Stimulated activated CD8-positive, alpha-beta memory T cell treated with anti-CD3 and anti-CD28 coated beads, Interleukin-4, amount 100 ng/mL, for 48 hours (primary cell): ENCODE measurements at regions not wholly inside any gene's neighbourhood (a gene's known extent, or its start where the extent isn't known, plus 50 kb on each side); places are given as distances from the start of the nearest gene placed in this dataset.

ENCODE experiments used
- DNase-seq: peaks from one replicate; pipeline ENCODE4 v3.0.0-alpha.2; 2020

- DNase-seq, result no peak
Observed at GRCh38 chr2:133667968-133668367, 99.7 kb upstream of the NCKAP5 start.

DNA sequence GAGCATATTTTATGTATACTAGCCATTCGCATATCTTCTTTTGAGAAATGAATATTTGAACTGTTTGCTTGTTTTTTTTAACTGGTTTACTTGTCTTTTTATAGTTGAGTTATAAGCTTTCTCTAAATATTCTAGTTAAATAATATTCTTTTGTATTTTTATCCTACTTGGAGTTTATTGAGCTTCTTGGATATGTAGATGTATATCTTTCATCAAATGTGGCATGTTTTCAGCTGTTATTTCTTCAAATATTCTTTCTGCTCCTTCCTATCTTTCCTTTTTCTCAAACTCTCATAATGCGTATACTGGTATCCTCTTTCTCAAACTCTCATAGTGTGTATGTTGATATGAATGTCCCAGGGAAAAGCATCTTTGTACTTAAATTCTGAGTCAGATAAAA lies 100.3 kb upstream of the NCKAP5 start:
- no peak for DNase-seq

DNA sequence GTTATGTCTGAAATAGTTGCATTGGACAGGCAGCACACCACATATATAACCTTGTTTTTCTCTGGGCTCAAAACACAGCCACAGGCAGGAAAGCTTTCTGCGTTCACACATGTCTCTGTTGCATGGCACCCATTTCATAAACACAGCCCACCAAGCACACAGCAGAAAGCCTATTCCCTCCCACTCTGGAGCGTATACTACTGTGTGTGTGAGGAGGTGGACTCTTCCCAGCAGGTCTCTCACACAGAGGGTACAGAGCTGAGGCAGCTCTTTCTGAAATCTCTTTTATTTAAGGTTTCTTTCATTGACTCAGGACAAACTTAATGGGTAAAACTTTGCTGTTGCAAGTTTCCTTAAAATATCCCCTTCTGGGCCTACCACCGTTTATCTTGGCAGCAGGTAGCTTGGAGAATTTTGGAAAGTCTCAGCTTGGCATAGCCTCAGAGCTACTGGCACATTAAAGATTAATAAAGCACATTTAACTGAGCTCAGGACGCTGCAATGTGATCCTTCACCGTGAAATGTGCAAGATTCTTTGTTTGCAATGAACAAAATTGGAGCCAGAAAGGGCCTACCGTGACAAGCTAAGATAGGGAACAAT lies 105.1 kb upstream of the NCKAP5 start:
- no peak for DNase-seq

DNA sequence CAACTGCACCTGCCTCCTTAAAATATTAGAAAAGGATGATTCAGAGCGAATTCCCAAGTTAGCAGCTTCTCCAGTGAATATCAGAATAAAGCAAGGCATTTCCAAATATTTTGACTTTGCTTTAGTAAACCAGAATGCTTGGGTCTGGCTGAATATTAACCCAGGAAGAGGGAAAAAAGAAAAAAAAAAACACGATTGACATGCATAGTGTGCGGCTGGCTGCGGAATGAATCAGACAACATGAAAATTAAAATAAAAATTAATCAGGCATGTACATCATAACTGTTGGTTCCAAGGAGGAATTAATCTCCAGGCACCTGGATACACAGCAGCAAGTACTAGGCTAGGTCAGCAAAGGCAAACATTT lies 105.8 kb upstream of the NCKAP5 start:
- DNase-seq, result no peak

GRCh38 chr2:133674433-133675331 lies 106.4 kb upstream of the NCKAP5 start:
- DNase-seq, result no peak

DNA sequence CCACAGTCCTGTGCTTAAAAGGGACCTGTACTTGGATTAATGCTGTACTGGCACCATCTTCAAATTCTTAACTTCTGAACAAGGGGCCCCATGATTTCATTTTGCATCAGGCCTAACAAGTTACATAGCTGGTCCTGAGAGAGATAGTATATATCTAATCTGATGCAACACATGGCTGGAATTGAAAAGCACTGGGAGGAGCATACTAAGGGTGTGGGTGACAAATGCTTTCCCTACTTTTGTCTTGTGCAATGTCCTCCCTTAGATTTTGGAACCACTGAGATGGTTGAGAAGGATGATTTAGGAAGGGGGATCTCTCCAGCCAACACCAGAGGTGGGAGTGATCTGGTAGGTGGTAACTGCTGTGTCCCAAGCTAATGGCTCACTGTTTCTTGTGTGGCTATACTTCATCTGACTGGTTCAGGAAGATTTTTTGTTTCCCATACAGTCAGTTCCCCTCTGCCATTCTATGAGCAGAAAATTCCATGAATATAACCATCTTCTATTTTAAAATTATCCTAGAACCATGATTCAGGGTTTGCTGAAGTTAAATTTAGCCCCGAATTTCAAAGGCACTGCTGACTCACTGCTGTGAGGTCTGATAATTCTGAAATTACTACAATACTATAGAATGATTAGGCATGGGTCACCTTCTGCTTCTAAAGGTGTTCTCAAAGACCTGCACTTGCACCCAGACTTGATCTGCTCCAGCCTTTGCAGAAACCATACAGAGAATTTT lies 108.3 kb upstream of the NCKAP5 start:
- no peak for DNase-seq

- no peak for DNase-seq
Observed at GRCh38 chr2:133680343-133681049, 112.2 kb upstream of the NCKAP5 start.

- no peak for DNase-seq
Observed at GRCh38 chr2:133682347-133682746, 114.1 kb upstream of the NCKAP5 start.

DNA sequence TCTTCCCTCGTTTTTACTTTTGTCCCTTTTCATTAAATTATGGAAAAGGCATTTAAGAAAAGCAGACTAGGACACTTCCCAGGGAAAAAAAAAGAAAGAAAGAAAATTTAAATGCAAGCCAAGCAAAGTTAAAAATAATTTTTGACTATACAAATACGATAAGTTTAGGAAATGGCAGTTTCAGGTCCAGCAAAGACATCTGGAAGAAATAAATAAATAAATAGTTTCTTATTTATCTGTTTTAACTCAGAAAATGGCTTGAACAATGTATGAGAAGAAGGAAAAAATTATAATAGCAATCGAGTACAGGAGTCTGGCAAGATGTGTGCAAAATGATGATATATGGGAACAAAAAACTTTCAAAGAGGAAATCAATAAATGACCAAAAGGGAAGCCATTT lies 114.6 kb upstream of the NCKAP5 start:
- DNase-seq, result no peak

DNA sequence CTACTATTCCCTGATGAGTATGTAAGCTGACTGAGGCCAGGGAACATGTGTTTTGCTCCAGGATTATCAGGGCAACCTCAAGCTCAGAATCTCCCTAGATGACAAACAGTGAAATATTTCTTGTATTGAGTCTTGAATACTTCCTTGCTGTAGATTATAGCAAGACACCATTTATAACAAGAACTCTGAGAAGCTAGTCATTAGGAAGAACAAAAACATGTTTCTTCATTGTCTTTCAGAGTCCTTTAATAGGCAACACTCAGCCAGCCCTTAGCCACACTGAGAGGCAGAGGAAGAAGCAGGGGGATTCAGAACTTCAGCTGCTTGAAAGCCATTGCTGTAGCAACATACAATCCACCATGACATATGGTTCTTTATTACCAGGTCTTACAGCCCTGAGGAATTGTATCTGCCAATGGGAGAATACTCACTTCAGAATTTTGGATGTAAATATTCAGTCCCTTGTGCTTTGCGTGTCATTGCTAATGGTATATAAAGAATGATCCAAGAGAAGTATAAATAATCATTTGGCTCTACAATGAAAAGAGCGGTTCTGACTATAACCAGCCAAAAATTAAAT lies 117.5 kb upstream of the NCKAP5 start:
- no peak for DNase-seq

- no peak for DNase-seq
Observed at GRCh38 chr2:133690780-133691179, 122.5 kb upstream of the NCKAP5 start.

DNA sequence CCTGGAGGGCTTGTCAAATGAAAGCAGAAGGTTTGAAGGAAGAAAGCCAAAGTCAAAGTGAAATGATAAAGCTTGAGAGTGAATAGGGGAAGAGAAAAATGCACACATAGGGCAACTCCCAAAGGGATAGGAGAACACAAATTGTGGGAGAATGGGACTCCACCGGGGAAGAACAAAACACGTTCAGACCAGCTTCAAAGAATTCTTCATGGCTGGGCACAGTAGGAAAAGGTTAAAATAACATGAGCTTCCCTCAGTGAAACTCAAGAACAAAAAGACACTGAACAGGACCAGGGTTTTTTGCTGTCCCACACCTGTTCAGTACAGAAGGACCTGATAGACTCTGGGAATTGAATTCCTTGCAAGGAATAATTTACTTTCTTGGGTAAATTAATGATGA lies 123.1 kb upstream of the NCKAP5 start:
- no peak for DNase-seq

- DNase-seq, result no peak
Observed at GRCh38 chr2:133705287-133705686, 137.0 kb upstream of the NCKAP5 start.

DNA sequence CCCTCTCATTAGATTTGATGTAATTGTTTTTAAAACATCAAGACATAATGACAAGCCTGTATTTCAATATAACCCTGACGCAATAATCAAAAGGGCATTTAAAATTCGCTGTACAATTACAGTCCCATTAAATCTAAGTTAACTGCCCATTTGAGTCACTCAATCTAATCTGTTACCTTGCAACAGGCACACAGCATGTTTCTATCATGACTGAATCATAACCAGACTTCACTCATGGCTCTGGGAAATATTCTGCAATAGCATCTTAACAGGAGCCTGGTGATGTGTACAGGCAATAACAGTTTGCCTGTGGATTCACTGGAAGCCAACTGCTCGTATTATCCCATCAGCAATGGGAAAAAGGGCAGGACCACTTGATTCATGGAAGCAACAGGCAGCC lies 142.3 kb upstream of the NCKAP5 start:
- no peak for DNase-seq

DNA sequence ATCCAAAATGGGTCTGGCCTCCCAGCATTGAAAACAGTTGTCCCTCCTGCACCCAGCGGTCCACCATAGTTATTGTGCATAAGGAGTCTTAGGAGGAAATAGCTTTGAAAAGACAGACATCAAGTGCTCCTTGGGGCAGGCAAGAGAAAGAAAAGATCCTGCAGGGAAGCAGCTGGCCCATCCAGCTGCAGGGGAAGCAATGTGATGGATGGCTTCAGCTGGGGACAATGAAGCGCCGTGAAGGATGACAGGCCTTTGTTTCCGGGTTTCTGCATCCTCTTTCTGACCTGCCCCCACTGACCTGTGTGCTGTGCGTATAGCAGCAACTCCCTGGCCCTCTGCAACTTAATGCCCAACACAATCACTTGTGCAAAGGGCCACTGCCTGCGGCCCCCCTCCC lies 142.9 kb upstream of the NCKAP5 start:
- no peak for DNase-seq

DNA sequence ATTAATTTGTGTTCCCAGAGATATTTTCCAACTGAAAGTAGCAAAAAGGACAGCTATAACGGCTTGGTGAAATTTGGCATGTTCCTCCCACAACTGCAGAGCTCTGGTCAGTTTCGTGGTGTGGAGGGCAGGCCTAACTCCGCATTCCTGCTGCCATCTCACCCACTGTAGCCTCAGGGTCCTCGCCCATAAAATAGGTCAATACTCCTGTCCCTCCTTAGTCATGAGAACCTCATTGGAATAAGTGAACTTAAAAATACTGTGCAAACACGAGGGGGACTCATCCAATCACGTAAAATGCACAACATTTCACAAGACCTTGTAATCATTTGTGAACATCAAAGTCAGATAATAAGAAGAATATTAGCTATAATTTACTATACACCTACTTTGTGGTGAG lies 143.5 kb upstream of the NCKAP5 start:
- DNase-seq, result no peak

DNA sequence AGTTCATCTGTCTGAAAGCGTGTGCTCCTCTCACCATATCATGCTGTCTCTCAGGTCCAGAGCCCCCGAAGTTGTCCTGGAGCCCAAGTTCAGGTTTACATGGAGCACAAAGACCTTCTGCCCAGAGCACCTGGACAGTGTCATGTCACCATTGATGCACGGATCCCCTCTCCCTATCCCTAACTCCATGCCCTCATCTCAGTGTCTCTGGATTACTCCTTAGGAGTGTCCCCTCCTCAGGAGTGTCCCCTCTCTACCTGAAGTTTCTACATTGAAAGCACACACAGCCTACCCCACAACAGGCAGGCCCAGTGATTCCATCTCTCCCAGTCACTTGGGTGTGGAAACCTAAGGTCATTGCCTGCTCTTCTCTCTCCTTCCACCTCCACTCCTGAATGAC lies 144.1 kb upstream of the NCKAP5 start:
- no peak for DNase-seq

DNA sequence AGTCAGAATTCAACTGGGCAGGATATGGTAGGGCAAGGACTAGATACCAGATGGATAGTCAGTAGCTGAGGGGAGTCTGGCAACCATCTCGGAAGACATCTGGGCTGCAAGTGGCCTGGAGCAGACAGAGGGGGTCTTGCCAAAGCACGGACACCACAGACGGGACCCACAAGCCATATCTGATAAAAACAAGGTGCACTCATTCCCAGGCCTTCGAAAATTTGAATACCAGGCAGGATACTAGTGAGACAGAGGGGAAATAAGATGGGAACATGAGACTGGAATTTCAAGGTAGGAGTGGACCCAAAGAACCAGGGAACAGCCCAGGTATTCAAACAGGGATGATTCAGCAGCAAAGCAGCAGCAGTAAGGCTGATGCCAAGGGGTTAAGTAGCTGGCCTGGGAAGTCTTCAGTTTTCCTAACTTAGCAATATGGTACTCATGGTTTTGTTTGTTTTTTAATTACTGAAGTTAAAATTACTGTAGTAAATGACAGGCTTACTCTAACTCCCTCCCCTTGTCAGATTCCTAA lies 144.9 kb upstream of the NCKAP5 start:
- no peak for DNase-seq

GRCh38 chr2:133716166-133716565 lies 147.9 kb upstream of the NCKAP5 start:
- DNase-seq, result no peak

DNA sequence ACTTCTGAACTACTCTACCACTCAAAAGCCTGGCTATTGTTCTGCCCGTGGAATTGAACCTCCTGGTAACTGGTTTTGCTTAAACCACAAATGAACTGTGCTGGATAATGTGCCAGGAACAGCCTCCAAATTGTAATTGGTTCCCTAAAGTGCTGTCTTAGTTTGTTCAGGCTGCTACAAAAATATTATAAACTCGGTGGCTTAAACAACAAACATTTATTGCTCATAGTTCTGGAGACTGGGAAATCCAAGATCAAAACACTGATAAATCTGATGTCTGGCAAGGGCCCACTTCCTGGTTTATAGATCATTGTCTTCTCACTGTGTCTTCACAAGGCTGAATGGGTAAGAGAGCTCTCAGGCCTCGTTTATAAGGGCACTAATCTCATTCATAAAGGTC lies 149.2 kb upstream of the NCKAP5 start:
- no peak for DNase-seq

- DNase-seq, result no peak
Observed at GRCh38 chr2:133718688-133719201, 150.5 kb upstream of the NCKAP5 start.

GRCh38 chr2:133720429-133720828 lies 152.2 kb upstream of the NCKAP5 start:
- no peak for DNase-seq
